22Rv1 (cell line): ENCODE measurements at regions not wholly inside any gene's neighbourhood (a gene's known extent, or its start where the extent isn't known, plus 50 kb on each side); places are given as distances from the start of the nearest gene placed in this dataset.

Experiments used
- ZFX ChIP-seq: fragments of 450-650 bp; IDR thresholded peaks from 2 replicates; pipeline ENCODE4 v1.6.1; 2017; ENCODE audit warnings: antibody characterized with exemption, borderline replicate concordance
- TF ChIP-seq, protein P1 (sequence below): fragments of 450-650 bp; IDR thresholded peaks from 2 replicates; pipeline ENCODE4 v1.5.1; 2017; ENCODE audit warnings: mild to moderate bottlenecking

GRCh38 chr13:72544042-72544441 is 183.4 kb downstream of the MZT1 start:
- TF ChIP-seq, protein P1, sequence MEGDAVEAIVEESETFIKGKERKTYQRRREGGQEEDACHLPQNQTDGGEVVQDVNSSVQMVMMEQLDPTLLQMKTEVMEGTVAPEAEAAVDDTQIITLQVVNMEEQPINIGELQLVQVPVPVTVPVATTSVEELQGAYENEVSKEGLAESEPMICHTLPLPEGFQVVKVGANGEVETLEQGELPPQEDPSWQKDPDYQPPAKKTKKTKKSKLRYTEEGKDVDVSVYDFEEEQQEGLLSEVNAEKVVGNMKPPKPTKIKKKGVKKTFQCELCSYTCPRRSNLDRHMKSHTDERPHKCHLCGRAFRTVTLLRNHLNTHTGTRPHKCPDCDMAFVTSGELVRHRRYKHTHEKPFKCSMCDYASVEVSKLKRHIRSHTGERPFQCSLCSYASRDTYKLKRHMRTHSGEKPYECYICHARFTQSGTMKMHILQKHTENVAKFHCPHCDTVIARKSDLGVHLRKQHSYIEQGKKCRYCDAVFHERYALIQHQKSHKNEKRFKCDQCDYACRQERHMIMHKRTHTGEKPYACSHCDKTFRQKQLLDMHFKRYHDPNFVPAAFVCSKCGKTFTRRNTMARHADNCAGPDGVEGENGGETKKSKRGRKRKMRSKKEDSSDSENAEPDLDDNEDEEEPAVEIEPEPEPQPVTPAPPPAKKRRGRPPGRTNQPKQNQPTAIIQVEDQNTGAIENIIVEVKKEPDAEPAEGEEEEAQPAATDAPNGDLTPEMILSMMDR: no peak
- no peak for TF ChIP-seq ZFX
